Cardiac muscle cell (in vitro differentiated cells and primary cell): ENCODE measurements at regions not wholly inside any gene's neighbourhood (a gene's known extent, or its start where the extent isn't known, plus 50 kb on each side); places are given as distances from the start of the nearest gene placed in this dataset.

Experiments used
- DNase-seq, 2 donors: peaks; one replicate each; pipeline versions ENCODE4 v3.0.0 to v3.0.0-alpha.2; 2010 to 2017; ENCODE audit warnings: low read depth in 1 of 2, low spot score in 1 of 2
- H3K27ac ChIP-seq: fragments of 200-600 bp; sonication (generic); 2 replicates; pipeline ENCODE4 v1.5.1; 2016
- H3K27me3 ChIP-seq: fragments of 200-600 bp; sonication (generic); 2 replicates; pipeline ENCODE4 v1.6.0; 2016; ENCODE audit warnings: control low read depth
- H3K36me3 ChIP-seq: fragments of 200-600 bp; sonication (generic); 2 replicates; pipeline ENCODE4 v1.5.1; 2016; ENCODE audit warnings: control low read depth
- H3K4me1 ChIP-seq: fragments of 200-600 bp; sonication (generic); 2 replicates; pipeline ENCODE4 v1.8.1; 2017; ENCODE audit warnings: low read depth, mild to moderate bottlenecking, mixed run types
- H3K4me3 ChIP-seq: fragments of 200-600 bp; sonication (generic); 2 replicates; pipeline ENCODE4 v1.5.1; 2016; ENCODE audit warnings: mild to moderate bottlenecking
- H3K9me3 ChIP-seq: fragments of 200-600 bp; sonication (generic); 2 replicates; pipeline ENCODE4 v1.5.1; 2017; ENCODE audit warnings: low read depth, mild to moderate bottlenecking, control low read depth
- TF ChIP-seq, protein P1 (sequence below): IDR thresholded peaks from 2 replicates; pipeline ENCODE4 v1.5.1; 2012; ENCODE audit warnings: low read depth, mild to moderate bottlenecking, low read length

DNA sequence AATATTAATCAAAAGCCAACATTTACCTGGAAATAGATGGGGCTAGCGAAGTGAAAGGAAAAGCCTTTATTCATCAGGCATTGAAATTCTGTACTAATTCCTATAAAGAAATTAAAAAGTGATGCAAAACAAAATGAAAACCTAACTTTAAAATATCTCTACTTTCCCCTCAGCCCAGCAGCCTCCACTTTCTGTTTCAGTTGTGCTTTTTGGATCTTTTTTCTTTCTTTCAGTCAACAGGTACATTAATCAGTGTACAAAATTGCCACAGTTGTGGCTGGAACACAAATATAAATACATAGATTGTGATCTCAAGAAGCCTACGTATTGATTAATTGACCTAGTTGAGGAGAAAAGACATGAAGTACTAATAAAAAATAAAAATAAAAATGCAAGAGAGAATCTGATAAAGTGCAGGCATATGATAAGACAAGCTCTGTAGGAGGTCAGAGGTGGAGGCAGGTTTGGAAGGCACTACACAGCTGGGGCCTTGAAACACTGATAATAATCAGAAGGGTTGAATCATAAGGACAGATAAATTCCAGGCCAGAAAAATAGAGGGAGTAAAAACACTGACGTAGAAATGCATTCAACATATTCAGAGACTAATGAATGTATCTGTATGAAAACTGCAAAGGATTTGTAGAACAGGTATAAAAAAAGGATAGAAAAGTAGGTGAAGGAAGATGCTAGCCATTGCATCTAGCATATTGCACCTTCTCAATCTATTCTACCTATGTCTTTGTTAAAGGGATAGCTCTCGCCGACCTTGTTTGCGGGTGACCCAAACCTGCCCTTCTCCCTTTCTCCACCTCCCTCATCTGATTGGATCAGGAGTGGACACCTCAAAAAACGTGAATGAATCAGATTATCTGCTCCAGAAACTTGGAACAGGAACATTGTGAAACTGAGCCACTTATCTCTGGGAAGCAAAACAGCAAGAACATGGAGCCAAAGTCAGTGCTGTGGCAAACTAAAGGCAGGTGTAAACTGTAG, 607.8 kb upstream of the ADGRL2 start:
- TF ChIP-seq, protein P1, sequence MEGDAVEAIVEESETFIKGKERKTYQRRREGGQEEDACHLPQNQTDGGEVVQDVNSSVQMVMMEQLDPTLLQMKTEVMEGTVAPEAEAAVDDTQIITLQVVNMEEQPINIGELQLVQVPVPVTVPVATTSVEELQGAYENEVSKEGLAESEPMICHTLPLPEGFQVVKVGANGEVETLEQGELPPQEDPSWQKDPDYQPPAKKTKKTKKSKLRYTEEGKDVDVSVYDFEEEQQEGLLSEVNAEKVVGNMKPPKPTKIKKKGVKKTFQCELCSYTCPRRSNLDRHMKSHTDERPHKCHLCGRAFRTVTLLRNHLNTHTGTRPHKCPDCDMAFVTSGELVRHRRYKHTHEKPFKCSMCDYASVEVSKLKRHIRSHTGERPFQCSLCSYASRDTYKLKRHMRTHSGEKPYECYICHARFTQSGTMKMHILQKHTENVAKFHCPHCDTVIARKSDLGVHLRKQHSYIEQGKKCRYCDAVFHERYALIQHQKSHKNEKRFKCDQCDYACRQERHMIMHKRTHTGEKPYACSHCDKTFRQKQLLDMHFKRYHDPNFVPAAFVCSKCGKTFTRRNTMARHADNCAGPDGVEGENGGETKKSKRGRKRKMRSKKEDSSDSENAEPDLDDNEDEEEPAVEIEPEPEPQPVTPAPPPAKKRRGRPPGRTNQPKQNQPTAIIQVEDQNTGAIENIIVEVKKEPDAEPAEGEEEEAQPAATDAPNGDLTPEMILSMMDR: no peak
- no peak for DNase-seq
- no peaks in the 10 kb centered on the region for H3K4me1 ChIP-seq
- no peak overlapping the region for H3K27ac ChIP-seq
- H3K4me3 ChIP-seq: no peak overlapping the region
- no peaks in the 10 kb centered on the region for H3K36me3 ChIP-seq
- no peaks in the 10 kb centered on the region for H3K27me3 ChIP-seq
- no peaks in the 10 kb centered on the region for H3K9me3 ChIP-seq

DNA sequence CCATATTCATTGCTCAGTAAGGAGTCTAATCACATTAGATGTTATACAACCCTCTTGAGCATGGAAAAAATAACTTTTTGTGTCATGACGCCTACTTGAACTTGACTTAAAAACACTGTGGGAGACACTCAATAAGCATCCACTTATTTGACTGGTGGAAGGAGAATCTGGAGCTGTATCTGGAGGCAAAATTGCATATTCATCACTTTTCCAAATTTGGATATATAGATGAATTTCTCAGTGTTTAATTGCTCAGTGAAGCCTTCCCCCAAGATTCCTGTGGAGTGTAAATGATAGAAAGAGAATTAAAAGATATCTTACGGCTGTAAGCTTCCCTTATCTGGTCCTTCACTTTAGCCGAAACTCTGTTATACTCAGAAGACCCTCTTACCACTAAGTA, 610.7 kb upstream of the ADGRL2 start:
- no peak overlapping the region for H3K27ac ChIP-seq
- no peak overlapping the region for H3K4me3 ChIP-seq
- no peaks in the 10 kb centered on the region for H3K9me3 ChIP-seq
- H3K36me3 ChIP-seq: no peaks in the 10 kb centered on the region
- no peaks in the 10 kb centered on the region for H3K4me1 ChIP-seq
- no peak for DNase-seq
- TF ChIP-seq, protein P1: no peak
- no peaks in the 10 kb centered on the region for H3K27me3 ChIP-seq

DNA sequence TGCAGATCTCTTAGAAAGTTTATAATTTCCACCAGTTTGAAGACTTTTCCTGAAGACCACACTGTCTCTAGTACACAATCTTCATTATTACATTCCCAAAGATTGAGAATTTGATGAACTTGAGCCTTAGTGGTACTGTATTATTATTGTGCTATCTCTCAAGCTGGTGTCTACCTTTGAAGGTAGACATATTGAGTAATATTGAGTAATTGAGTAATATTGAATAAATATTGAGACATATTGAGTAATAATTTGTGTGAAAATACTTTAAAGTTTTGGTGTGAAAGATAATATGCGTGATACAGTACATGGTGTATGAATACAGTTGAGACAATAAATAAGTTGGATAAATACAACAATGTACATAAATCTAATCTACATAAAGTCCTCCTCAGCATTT, 613.1 kb upstream of the ADGRL2 start:
- TF ChIP-seq, protein P1: no peak
- Histone ChIP-seq H3K36me3 (no peaks in the 10 kb centered on the region), H3K27me3 (no peaks in the 10 kb centered on the region), H3K9me3 (no peaks in the 10 kb centered on the region), H3K4me3 (no peak overlapping the region), H3K4me1 (no peaks in the 10 kb centered on the region), H3K27ac (no peak overlapping the region)
- DNase-seq: no peak

DNA sequence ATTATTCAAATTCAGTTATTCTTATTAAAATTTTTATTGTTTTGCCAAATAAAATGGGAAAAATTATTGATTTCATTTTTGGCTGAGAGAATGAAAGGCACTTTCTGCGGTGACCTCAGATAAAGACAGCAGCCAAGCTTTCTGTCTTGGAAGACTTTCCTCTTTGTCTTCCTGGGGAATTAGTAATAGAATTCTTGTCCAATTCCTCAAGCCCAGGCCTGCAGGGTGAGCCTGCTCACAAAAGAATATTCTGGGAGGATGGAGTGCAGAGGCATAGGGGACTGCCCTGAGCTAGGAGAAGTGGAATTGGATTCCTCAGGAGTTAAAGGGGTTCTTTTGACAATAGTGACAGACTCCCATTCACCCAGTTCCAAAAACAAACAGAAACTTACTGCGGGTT, 614.5 kb upstream of the ADGRL2 start:
- Histone ChIP-seq H3K9me3 (no peaks in the 10 kb centered on the region), H3K4me3 (no peak overlapping the region), H3K4me1 (no peaks in the 10 kb centered on the region), H3K36me3 (no peaks in the 10 kb centered on the region), H3K27me3 (no peaks in the 10 kb centered on the region), H3K27ac (no peak overlapping the region)
- TF ChIP-seq, protein P1: no peak
- peak in 1 of 2 donors; percentile 9 for DNase-seq

DNA sequence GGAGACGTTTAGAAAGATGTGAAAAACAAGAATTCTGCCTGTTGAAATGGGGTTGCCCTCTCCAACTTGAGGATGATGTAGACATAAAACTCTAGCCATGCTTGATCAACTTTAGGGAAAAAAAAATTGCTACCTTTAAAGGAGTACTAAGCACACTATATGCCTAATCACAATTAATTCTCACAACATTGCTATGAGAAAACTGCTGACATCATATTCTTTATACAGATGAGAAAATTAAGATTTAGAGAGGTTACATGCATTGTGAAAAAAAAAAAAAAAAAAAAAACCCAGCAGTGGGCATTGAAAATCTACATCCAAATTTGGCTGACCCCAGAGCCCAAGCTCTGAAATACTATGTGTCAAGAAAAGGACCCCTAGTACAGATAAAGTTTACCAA, 617.2 kb upstream of the ADGRL2 start:
- DNase-seq: no peak
- no peaks in the 10 kb centered on the region for H3K9me3 ChIP-seq
- no peak overlapping the region for H3K4me3 ChIP-seq
- no peaks in the 10 kb centered on the region for H3K27me3 ChIP-seq
- H3K36me3 ChIP-seq: no peaks in the 10 kb centered on the region
- no peaks in the 10 kb centered on the region for H3K4me1 ChIP-seq
- H3K27ac ChIP-seq: no peak overlapping the region
- TF ChIP-seq, protein P1: no peak
